ENCODE measurements at regions not wholly inside any gene's neighbourhood (a gene's known extent, or its start where the extent isn't known, plus 50 kb on each side); places are given as distances from the start of the nearest gene placed in this dataset.

GRCh38 chr1:14261395-14261794, 337.1 kb upstream of the KAZN start:
- TF ChIP-seq, protein P1, sequence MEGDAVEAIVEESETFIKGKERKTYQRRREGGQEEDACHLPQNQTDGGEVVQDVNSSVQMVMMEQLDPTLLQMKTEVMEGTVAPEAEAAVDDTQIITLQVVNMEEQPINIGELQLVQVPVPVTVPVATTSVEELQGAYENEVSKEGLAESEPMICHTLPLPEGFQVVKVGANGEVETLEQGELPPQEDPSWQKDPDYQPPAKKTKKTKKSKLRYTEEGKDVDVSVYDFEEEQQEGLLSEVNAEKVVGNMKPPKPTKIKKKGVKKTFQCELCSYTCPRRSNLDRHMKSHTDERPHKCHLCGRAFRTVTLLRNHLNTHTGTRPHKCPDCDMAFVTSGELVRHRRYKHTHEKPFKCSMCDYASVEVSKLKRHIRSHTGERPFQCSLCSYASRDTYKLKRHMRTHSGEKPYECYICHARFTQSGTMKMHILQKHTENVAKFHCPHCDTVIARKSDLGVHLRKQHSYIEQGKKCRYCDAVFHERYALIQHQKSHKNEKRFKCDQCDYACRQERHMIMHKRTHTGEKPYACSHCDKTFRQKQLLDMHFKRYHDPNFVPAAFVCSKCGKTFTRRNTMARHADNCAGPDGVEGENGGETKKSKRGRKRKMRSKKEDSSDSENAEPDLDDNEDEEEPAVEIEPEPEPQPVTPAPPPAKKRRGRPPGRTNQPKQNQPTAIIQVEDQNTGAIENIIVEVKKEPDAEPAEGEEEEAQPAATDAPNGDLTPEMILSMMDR (conservative IDR thresholded peaks at IDR 0.05), result no peak
- no peak for TF ChIP-seq EZH2 (IDR thresholded peaks at IDR 0.05; ENCODE audit: low read depth)

Measured in PC-9 (cell line).